Neural progenitor cell (in vitro differentiated cells): ENCODE measurements at regions not wholly inside any gene's neighbourhood (a gene's known extent, or its start where the extent isn't known, plus 50 kb on each side); places are given as distances from the start of the nearest gene placed in this dataset.

Experiments used
- DNase-seq: peaks from one replicate; pipeline ENCODE4 v3.0.0-alpha.2; 2016; ENCODE audit warnings: low spot score
- H2AFZ ChIP-seq: fragments of 200-600 bp; sonication (generic); replicated peaks from 2 replicates; pipeline ENCODE4 v1.6.1; 2016; ENCODE audit warnings: antibody characterized with exemption
- H3F3A ChIP-seq: fragments of 200-600 bp; sonication (generic); 2 replicates; pipeline ENCODE4 v1.6.1; 2016; ENCODE audit warnings: antibody characterized with exemption, low read depth
- H3K27ac ChIP-seq: fragments of 200-600 bp; sonication (generic); 2 replicates; pipeline ENCODE4 v1.5.1; 2016; ENCODE audit warnings: mild to moderate bottlenecking
- H3K27me3 ChIP-seq: fragments of 200-600 bp; sonication (generic); 2 replicates; pipeline ENCODE4 v1.6.1; 2016; ENCODE audit warnings: mild to moderate bottlenecking, moderate library complexity
- H3K36me3 ChIP-seq: fragments of 200-600 bp; sonication (generic); 2 replicates; pipeline ENCODE4 v1.5.1; 2016
- H3K4me1 ChIP-seq: fragments of 200-600 bp; sonication (generic); 2 replicates; pipeline ENCODE4 v1.6.1; 2016; ENCODE audit warnings: mixed run types
- H3K4me2 ChIP-seq: fragments of 200-600 bp; sonication (generic); 2 replicates; pipeline ENCODE4 v1.6.1; 2016
- H3K4me3 ChIP-seq: fragments of 200-600 bp; sonication (generic); 2 replicates; pipeline ENCODE4 v1.5.1; 2016
- H3K79me2 ChIP-seq: fragments of 200-600 bp; sonication (generic); 2 replicates; pipeline ENCODE4 v1.6.1; 2016; ENCODE audit warnings: low read depth
- H3K9ac ChIP-seq: fragments of 200-600 bp; sonication (generic); 2 replicates; pipeline ENCODE4 v1.6.1; 2016
- H3K9me3 ChIP-seq: fragments of 200-600 bp; sonication (generic); 2 replicates; pipeline ENCODE4 v1.5.1; 2016; ENCODE audit warnings: low read depth
- H4K20me1 ChIP-seq: fragments of 200-600 bp; sonication (generic); 2 replicates; pipeline ENCODE4 v1.6.1; 2016; ENCODE audit warnings: low read depth
- H3K27ac Mint-ChIP-seq: 3 replicates; pipeline ENCODE4 v1.8.0; 2021; ENCODE audit warnings: mixed read lengths
- H3K27me3 Mint-ChIP-seq: 2 replicates; pipeline ENCODE4 v1.8.0; 2022; ENCODE audit warnings: low read depth, mild to moderate bottlenecking, inconsistent platforms, moderate library complexity, mixed read lengths; ENCODE audit not compliant: insufficient read depth
- H3K36me3 Mint-ChIP-seq: 3 replicates; pipeline ENCODE4 v1.8.0; 2021; ENCODE audit warnings: mixed read lengths
- H3K4me1 Mint-ChIP-seq: 3 replicates; pipeline ENCODE4 v1.8.0; 2021; ENCODE audit warnings: mixed read lengths
- H3K4me3 Mint-ChIP-seq: 3 replicates; pipeline ENCODE4 v1.8.0; 2021; ENCODE audit warnings: mild to moderate bottlenecking, moderate library complexity, mixed read lengths
- H3K9me3 Mint-ChIP-seq: 3 replicates; pipeline ENCODE4 v1.8.0; 2020; ENCODE audit warnings: mixed read lengths
- EZH2 ChIP-seq: fragments of 200-600 bp; sonication (generic); IDR thresholded peaks from 2 replicates; pipeline ENCODE4 v1.6.1; 2017; ENCODE audit warnings: antibody characterized with exemption, mild to moderate bottlenecking, moderate library complexity
- EZH2phosphoT487 ChIP-seq: fragments of 200-600 bp; sonication (generic); IDR thresholded peaks from 2 replicates; pipeline ENCODE4 v1.6.1; 2017; ENCODE audit warnings: antibody characterized with exemption
- TF ChIP-seq, protein P1 (sequence below): fragments of 200-600 bp; sonication (generic); IDR thresholded peaks from 2 replicates; pipeline ENCODE4 v1.5.1; 2017; ENCODE audit warnings: antibody characterized with exemption, mild to moderate bottlenecking

DNA sequence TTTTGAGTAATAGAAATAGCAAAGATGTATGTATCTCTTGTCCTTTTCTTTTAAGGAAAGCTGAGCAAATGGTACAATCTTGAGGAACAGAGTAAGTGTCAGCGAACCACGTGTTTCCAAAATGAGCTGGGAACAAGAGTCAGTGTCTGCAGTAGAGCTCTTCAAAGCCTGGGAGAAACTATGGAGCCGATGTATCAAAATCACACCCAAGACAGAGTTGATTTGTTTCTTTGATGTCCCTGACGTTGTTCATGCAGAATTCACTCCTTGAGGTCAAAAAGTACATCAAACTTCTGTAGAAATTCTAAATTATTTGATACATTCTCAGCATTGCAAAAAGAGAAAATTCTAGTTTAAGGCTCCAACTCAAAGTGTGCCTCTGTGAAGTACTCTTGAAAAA is 216.5 kb downstream of the SKIDA1 start:
- H3K9ac ChIP-seq, result no peak overlapping the region
- H3K36me3 Mint-ChIP-seq, result peaks cover 3% of the 10 kb centered on the region
- H3K4me1 Mint-ChIP-seq, result peaks cover 20% of the 10 kb centered on the region
- H3K27ac ChIP-seq, result no peak overlapping the region
- no peak overlapping the region for H3K27ac Mint-ChIP-seq
- no peaks in the 10 kb centered on the region for H3K79me2 ChIP-seq
- H3K9me3 Mint-ChIP-seq, result peaks cover 6% of the 10 kb centered on the region
- H3K27me3 Mint-ChIP-seq, result peaks cover 5% of the 10 kb centered on the region
- H4K20me1 ChIP-seq, result no peaks in the 10 kb centered on the region
- H3F3A ChIP-seq, result peaks cover 33% of the 10 kb centered on the region
- no peak for DNase-seq
- H3K4me1 ChIP-seq, result peaks cover 7% of the 10 kb centered on the region
- TF ChIP-seq EZH2phosphoT487 (no peak), EZH2 (no peak)
- TF ChIP-seq, protein P1, sequence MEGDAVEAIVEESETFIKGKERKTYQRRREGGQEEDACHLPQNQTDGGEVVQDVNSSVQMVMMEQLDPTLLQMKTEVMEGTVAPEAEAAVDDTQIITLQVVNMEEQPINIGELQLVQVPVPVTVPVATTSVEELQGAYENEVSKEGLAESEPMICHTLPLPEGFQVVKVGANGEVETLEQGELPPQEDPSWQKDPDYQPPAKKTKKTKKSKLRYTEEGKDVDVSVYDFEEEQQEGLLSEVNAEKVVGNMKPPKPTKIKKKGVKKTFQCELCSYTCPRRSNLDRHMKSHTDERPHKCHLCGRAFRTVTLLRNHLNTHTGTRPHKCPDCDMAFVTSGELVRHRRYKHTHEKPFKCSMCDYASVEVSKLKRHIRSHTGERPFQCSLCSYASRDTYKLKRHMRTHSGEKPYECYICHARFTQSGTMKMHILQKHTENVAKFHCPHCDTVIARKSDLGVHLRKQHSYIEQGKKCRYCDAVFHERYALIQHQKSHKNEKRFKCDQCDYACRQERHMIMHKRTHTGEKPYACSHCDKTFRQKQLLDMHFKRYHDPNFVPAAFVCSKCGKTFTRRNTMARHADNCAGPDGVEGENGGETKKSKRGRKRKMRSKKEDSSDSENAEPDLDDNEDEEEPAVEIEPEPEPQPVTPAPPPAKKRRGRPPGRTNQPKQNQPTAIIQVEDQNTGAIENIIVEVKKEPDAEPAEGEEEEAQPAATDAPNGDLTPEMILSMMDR, result no peak
- H3K36me3 ChIP-seq, result no peaks in the 10 kb centered on the region
- no peak overlapping the region for H3K4me3 Mint-ChIP-seq
- no peak overlapping the region for H3K4me2 ChIP-seq
- H2AFZ ChIP-seq, result no peak overlapping the region
- no peak overlapping the region for H3K4me3 ChIP-seq
- no peaks in the 10 kb centered on the region for H3K9me3 ChIP-seq
- H3K27me3 ChIP-seq, result no peaks in the 10 kb centered on the region

DNA sequence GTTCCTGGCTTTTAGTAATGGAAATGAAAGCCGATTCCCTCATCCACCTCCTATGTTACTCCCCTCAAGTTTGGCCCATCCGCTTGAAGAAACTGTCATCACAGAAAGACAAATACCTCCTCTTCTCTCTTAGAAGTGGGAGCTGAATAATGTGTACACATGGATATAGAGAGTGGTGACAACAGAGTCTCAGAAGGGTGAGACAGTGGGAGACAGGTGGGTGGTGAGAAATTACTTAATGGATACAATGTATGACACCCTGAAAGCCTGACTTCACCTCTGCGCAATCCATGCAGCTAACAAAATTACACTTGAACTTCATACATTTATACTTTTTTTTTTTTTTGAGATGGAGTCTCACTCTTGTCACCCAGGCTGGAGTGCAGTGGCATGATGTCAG is 217.5 kb downstream of the SKIDA1 start:
- H3K79me2 ChIP-seq, result no peaks in the 10 kb centered on the region

DNA sequence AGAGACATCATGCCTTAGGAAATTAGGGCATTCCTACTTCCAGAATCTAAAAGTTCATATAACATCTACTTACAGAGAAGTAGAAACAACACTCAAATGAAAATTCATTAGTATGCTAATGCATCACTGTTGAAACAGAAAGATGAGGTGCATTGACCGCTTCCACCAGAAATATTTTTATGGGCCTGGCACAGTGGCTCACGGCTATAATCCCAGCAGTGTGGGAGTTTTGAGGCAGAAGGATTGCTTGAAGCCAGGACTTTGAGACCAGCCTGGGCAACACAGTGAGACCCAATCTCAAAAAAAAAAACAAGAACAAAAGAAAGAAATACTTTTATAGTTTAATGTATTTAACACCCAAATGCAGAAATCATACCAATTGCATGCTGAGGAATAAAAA is 220.9 kb downstream of the SKIDA1 start:
- Histone ChIP-seq H3K27ac (no peak overlapping the region), H3K9me3 (no peaks in the 10 kb centered on the region), H3F3A (peaks cover 16% of the 10 kb centered on the region), H3K36me3 (no peaks in the 10 kb centered on the region), H3K4me1 (peaks cover 8% of the 10 kb centered on the region), H3K27me3 (no peaks in the 10 kb centered on the region), H4K20me1 (no peaks in the 10 kb centered on the region), H3K4me3 (no peak overlapping the region), H3K9ac (no peak overlapping the region), H3K4me2 (no peak overlapping the region), H2AFZ (no peak overlapping the region), H3K79me2 (no peaks in the 10 kb centered on the region)
- H3K27ac Mint-ChIP-seq, result no peak overlapping the region
- no peak overlapping the region for H3K4me3 Mint-ChIP-seq
- DNase-seq, result no peak
- peaks cover 2% of the 10 kb centered on the region for H3K27me3 Mint-ChIP-seq
- peaks cover 10% of the 10 kb centered on the region for H3K4me1 Mint-ChIP-seq
- TF ChIP-seq EZH2 (no peak), EZH2phosphoT487 (no peak)
- TF ChIP-seq, protein P1, result no peak
- H3K36me3 Mint-ChIP-seq, result peaks cover 3% of the 10 kb centered on the region
- peaks cover 6% of the 10 kb centered on the region for H3K9me3 Mint-ChIP-seq

More for the DNA sequence above, 217.5 kb downstream of the SKIDA1 start:
- H3K27me3 Mint-ChIP-seq, result peaks cover 5% of the 10 kb centered on the region
- peaks cover 12% of the 10 kb centered on the region for H3K4me1 Mint-ChIP-seq
- no peak overlapping the region for H3K27ac Mint-ChIP-seq
- no peak overlapping the region for H2AFZ ChIP-seq
- no peaks in the 10 kb centered on the region for H3K36me3 ChIP-seq
- no peak for DNase-seq
- H3K27me3 ChIP-seq, result no peaks in the 10 kb centered on the region
- H3K9me3 ChIP-seq, result no peaks in the 10 kb centered on the region
- no peak overlapping the region for H3K4me2 ChIP-seq
- H3F3A ChIP-seq, result peaks cover 24% of the 10 kb centered on the region
- TF ChIP-seq EZH2phosphoT487, result no peak
- no peak for TF ChIP-seq EZH2
- TF ChIP-seq, protein P1, result no peak
- H4K20me1 ChIP-seq, result no peaks in the 10 kb centered on the region
- peaks cover 3% of the 10 kb centered on the region for H3K36me3 Mint-ChIP-seq
- no peak overlapping the region for H3K27ac ChIP-seq
- H3K9ac ChIP-seq, result no peak overlapping the region
- H3K4me1 ChIP-seq, result no peaks in the 10 kb centered on the region
- H3K4me3 Mint-ChIP-seq, result no peak overlapping the region
- no peak overlapping the region for H3K4me3 ChIP-seq
- H3K9me3 Mint-ChIP-seq, result peaks cover 6% of the 10 kb centered on the region
